BLaER1 treated with 17β-estradiol and CSF1 and Interleukin-3, amounts not matched to agents 10 nM and 100 nM (cell line): ENCODE measurements at regions not wholly inside any gene's neighbourhood (a gene's known extent, or its start where the extent isn't known, plus 50 kb on each side); places are given as distances from the start of the nearest gene placed in this dataset.

ENCODE experiments used
- H3K27ac ChIP-seq, 11 experiments: shearing (Covaris generic); formaldehyde crosslinking; 2 replicates each; pipeline ENCODE4 v1.8.1; 2022
- H3K27me3 ChIP-seq, 11 experiments: shearing (Covaris generic); formaldehyde crosslinking; 2 replicates each; pipeline ENCODE4 v1.8.1; 2022
- H3K36me3 ChIP-seq, 11 experiments: shearing (Covaris generic); formaldehyde crosslinking; 2 replicates each; pipeline ENCODE4 v1.8.1; 2022
- H3K4me1 ChIP-seq, 10 experiments: shearing (Covaris generic); formaldehyde crosslinking; 2 replicates each; pipeline ENCODE4 v1.8.1; 2022
- H3K4me2 ChIP-seq, 11 experiments: shearing (Covaris generic); formaldehyde crosslinking; 2 replicates each; pipeline ENCODE4 v1.8.1; 2022
- H3K4me3 ChIP-seq, 10 experiments: shearing (Covaris generic); formaldehyde crosslinking; 2 replicates each; pipeline ENCODE4 v1.8.1; 2022
- H3K9ac ChIP-seq, 11 experiments: shearing (Covaris generic); formaldehyde crosslinking; 2 replicates each; pipeline ENCODE4 v1.8.1; 2022
- H3K9me3 ChIP-seq, 11 experiments: shearing (Covaris generic); formaldehyde crosslinking; replicated peaks in 1 of 11; 2 replicates each; pipeline ENCODE4 v1.8.1; 2022
- H4K20me1 ChIP-seq, 11 experiments: shearing (Covaris generic); formaldehyde crosslinking; 2 replicates each; pipeline ENCODE4 v1.8.1; 2022
- Cebpa-rat ChIP-seq, 11 experiments: shearing (Covaris generic); IDR thresholded peaks; 2 replicates each; pipeline ENCODE4 v1.8.1; 2022

- Histone ChIP-seq H3K4me3 (no peak overlapping the region), H3K4me1 (no peaks in the 10 kb centered on the region), H4K20me1 (no peaks in the 10 kb centered on the region), H3K27me3 (no peaks in the 10 kb centered on the region), H3K9me3 (no peaks in the 10 kb centered on the region), H3K9ac (no peak overlapping the region), H3K4me2 (no peak overlapping the region), H3K36me3 (no peaks in the 10 kb centered on the region), H3K27ac (no peak overlapping the region)
- no peak for TF ChIP-seq Cebpa-rat (IDR thresholded peaks at IDR 0.05)
Observed at GRCh38 chr15:53324061-53324460, 435.4 kb downstream of the WDR72 start.

DNA sequence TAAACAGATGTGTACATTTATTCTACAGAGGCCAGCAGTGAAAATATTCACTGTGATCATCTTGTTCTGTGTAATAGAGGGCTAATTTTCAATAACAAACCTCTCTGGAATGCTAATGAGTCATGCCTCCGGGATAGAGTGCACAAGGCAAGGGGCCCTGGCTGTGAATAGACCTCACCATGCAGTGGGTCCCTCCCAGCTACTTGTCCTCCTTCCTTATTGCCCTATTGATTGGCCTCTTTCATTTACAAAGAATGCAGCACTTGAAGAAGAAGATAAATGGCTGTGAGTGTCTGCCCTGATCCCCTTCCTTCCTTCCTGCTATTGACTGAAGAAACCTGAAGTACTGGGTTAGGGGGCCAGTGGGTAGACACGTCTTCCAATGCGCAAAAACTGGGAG is 436.3 kb downstream of the WDR72 start:
- Histone ChIP-seq H3K27ac (no peak overlapping the region), H3K9ac (no peak overlapping the region), H3K4me1 (no peaks in the 10 kb centered on the region), H3K4me2 (no peak overlapping the region), H4K20me1 (no peaks in the 10 kb centered on the region), H3K36me3 (no peaks in the 10 kb centered on the region), H3K9me3 (no peaks in the 10 kb centered on the region), H3K27me3 (no peaks in the 10 kb centered on the region), H3K4me3 (no peak overlapping the region)
- no peak for TF ChIP-seq Cebpa-rat (IDR thresholded peaks at IDR 0.05)

DNA sequence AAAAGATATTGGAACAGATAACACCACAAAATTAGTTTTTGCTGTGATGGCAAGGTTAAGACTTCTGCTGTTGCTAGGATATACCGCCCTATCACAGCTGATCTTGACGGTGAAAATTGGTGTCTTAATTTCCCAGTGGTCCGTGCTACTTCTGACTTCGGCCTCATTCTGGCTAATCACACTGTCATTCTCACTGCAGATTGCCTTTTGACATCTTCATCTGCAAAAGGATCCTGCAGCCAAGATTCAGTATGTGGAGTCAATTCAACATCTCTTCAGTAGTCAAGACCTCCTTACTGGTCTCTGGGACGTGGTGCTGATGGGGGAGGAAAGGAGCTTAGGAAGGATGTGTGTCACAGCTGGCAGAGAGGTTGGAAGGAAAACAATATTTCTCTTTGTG is 438.6 kb downstream of the WDR72 start:
- Histone ChIP-seq H3K4me1 (no peaks in the 10 kb centered on the region), H3K27ac (no peak overlapping the region), H3K9ac (no peak overlapping the region), H3K36me3 (no peaks in the 10 kb centered on the region), H3K4me2 (no peak overlapping the region), H4K20me1 (no peaks in the 10 kb centered on the region), H3K27me3 (no peaks in the 10 kb centered on the region), H3K9me3 (no peaks in the 10 kb centered on the region), H3K4me3 (no peak overlapping the region)
- no peak for TF ChIP-seq Cebpa-rat (IDR thresholded peaks at IDR 0.05)

DNA sequence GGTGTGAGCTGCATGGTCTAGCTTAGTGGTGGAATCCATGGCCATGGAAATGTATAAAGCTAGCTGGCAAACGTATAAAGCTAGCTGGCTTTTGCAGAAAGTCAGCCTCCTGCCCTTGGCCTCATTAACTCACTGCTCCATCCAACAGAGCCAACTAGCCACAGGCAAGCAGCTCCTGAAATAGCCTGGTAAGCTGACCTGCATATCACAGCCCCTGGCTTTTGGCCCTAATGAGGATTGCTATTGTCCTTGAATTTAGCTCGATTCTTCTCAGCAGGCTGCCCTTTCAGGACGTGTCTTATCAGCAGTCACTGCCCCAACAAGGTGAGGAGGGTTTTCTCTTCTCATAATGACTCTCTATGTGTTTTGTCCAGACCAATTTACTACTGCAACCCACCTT is 446.8 kb downstream of the WDR72 start:
- no peak overlapping the region for H3K4me2 ChIP-seq

GRCh38 chr15:53310709-53311108 is 448.8 kb downstream of the WDR72 start:
- H3K27me3 ChIP-seq: no peaks in the 10 kb centered on the region
- H3K27ac ChIP-seq: no peak overlapping the region
- no peak overlapping the region for H3K4me2 ChIP-seq
- H3K9me3 ChIP-seq: no peaks in the 10 kb centered on the region
- H3K4me3 ChIP-seq: no peak overlapping the region
- H4K20me1 ChIP-seq: no peaks in the 10 kb centered on the region
- H3K4me1 ChIP-seq: no peaks in the 10 kb centered on the region
- TF ChIP-seq Cebpa-rat (IDR thresholded peaks at IDR 0.05): no peak
- no peak overlapping the region for H3K9ac ChIP-seq
- H3K36me3 ChIP-seq: no peaks in the 10 kb centered on the region

More for the DNA sequence above, 446.8 kb downstream of the WDR72 start:
- Histone ChIP-seq H3K4me3 (no peak overlapping the region), H3K36me3 (no peaks in the 10 kb centered on the region), H3K27me3 (no peaks in the 10 kb centered on the region), H3K9ac (no peak overlapping the region), H4K20me1 (no peaks in the 10 kb centered on the region), H3K4me1 (no peaks in the 10 kb centered on the region), H3K9me3 (no peaks in the 10 kb centered on the region), H3K27ac (no peak overlapping the region)
- TF ChIP-seq Cebpa-rat (IDR thresholded peaks at IDR 0.05): no peak

- Histone ChIP-seq H4K20me1 (no peaks in the 10 kb centered on the region), H3K4me2 (no peak overlapping the region), H3K9ac (no peak overlapping the region), H3K4me3 (no peak overlapping the region), H3K9me3 (peaks cover 0 to 13% (median 0%) of the 10 kb centered on the region in 11 experiments; a peak in 2 of 22 replicates), H3K36me3 (no peaks in the 10 kb centered on the region), H3K4me1 (no peaks in the 10 kb centered on the region), H3K27ac (no peak overlapping the region; a peak in 1 of 22 replicates), H3K27me3 (no peaks in the 10 kb centered on the region)
- no peak for TF ChIP-seq Cebpa-rat (IDR thresholded peaks at IDR 0.05)
Observed at GRCh38 chr15:53307952-53308624, 451.4 kb downstream of the WDR72 start.

DNA sequence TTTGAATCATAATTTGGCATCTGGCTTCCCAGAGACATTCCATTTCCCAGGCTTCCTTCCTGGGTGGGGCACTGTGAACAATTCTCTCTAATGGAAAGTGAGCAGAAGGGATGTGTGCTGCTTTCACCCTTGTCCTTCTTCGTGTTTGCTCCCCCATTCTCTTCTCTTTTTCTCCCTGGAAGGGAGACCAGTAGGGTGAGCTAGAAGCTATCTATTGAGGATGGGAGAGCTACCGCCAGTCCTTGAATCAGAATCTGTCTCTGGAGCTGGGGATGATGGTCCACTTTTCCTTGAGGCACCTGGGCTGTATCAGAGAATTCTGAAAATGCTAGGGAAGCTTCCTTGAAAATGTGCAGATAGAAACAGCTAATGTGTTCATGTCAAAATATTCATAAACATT is 453.9 kb downstream of the WDR72 start:
- Histone ChIP-seq H3K27ac (no peak overlapping the region), H3K4me3 (no peak overlapping the region), H3K4me2 (no peak overlapping the region), H3K9me3 (peaks cover 0 to 13% (median 0%) of the 10 kb centered on the region in 11 experiments; a peak in 2 of 22 replicates), H4K20me1 (no peaks in the 10 kb centered on the region), H3K27me3 (no peaks in the 10 kb centered on the region), H3K4me1 (no peaks in the 10 kb centered on the region), H3K9ac (no peak overlapping the region), H3K36me3 (no peaks in the 10 kb centered on the region)
- no peak for TF ChIP-seq Cebpa-rat (IDR thresholded peaks at IDR 0.05)

- no peak overlapping the region for H3K9ac ChIP-seq
- no peak overlapping the region for H3K27ac ChIP-seq
- H3K4me1 ChIP-seq: no peaks in the 10 kb centered on the region
- H3K4me2 ChIP-seq: no peak overlapping the region
- H3K4me3 ChIP-seq: no peak overlapping the region
- no peaks in the 10 kb centered on the region for H3K36me3 ChIP-seq
- no peaks in the 10 kb centered on the region for H4K20me1 ChIP-seq
- H3K27me3 ChIP-seq: no peaks in the 10 kb centered on the region
- no peak for TF ChIP-seq Cebpa-rat (IDR thresholded peaks at IDR 0.05)
- peaks cover 0 to 13% (median 0%) of the 10 kb centered on the region in 11 experiments; a peak in 2 of 22 replicates for H3K9me3 ChIP-seq
Observed at GRCh38 chr15:53305101-53305500, 454.4 kb downstream of the WDR72 start.

DNA sequence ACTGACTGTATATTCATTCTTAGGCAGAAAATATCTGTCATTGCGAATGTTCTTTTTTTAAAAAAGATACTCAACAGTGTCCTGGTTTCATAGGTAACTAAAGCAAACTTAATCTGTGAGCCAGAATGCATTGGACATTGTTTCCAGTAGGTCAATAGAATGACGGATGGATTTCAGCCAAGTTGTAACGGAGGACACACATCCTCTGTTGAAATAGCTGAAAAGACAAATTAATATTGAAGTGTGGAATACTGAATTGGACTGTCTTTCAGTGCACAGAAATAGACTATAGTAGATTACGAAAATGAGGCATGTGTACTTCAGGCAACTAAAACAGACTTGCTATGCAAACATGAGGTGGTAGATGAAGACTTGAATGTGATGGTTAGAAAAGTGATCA is 461.6 kb downstream of the WDR72 start:
- H3K4me2 ChIP-seq: no peak overlapping the region
- H3K4me3 ChIP-seq: no peak overlapping the region
- H3K9ac ChIP-seq: no peak overlapping the region
- no peaks in the 10 kb centered on the region for H3K27me3 ChIP-seq
- H3K4me1 ChIP-seq: no peaks in the 10 kb centered on the region
- no peaks in the 10 kb centered on the region for H3K9me3 ChIP-seq
- no peaks in the 10 kb centered on the region for H4K20me1 ChIP-seq
- TF ChIP-seq Cebpa-rat (IDR thresholded peaks at IDR 0.05): no peak
- H3K27ac ChIP-seq: no peak overlapping the region
- no peaks in the 10 kb centered on the region for H3K36me3 ChIP-seq

- no peak overlapping the region for H3K9ac ChIP-seq
- no peak overlapping the region for H3K4me2 ChIP-seq
- H3K4me3 ChIP-seq: no peak overlapping the region
- H4K20me1 ChIP-seq: no peaks in the 10 kb centered on the region
- no peak overlapping the region for H3K27ac ChIP-seq
- TF ChIP-seq Cebpa-rat (IDR thresholded peaks at IDR 0.05): no peak
- H3K9me3 ChIP-seq: no peaks in the 10 kb centered on the region
- H3K4me1 ChIP-seq: no peaks in the 10 kb centered on the region
- no peaks in the 10 kb centered on the region for H3K36me3 ChIP-seq
- no peaks in the 10 kb centered on the region for H3K27me3 ChIP-seq
Observed at GRCh38 chr15:53296603-53297002, 462.9 kb downstream of the WDR72 start.
